Stimulated activated CD4-positive, alpha-beta T cell treated with anti-CD3 and anti-CD28 coated beads, Interleukin-15, amount 100 ng/mL, for 1 hour (primary cell): ENCODE measurements at regions not wholly inside any gene's neighbourhood (a gene's known extent, or its start where the extent isn't known, plus 50 kb on each side); places are given as distances from the start of the nearest gene placed in this dataset.
"Not testable (repeated sequence)": the region's sequence is repeated elsewhere in the genome, so short reads cannot be mapped to it uniquely, and the experiment has no call there.

ENCODE experiments used
- DNase-seq, 2 donors: peaks; one replicate each; pipeline ENCODE4 v3.0.0-alpha.2; 2020; ENCODE audit warnings: low read depth in 1 of 2, low spot score in 1 of 2

DNA sequence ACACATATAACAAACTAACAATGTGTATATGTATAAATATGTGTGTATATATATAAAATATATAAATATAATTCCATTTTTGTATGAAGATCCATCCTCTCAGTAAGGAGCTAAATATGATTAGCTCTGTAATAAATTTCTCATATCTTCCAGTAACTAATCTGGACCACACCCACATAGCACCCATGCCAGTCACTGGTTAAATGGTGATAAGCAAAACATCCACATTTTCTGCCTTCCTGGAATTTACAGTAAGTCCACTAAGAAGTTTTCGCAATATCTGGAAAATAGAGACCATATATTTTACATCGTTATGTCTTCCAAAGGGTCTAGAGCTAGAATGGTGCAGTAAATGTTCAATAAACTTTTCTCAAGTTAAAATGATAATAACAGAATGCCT lies 151.5 kb upstream of the STMND1 start:
- DNase-seq: no peak

DNA sequence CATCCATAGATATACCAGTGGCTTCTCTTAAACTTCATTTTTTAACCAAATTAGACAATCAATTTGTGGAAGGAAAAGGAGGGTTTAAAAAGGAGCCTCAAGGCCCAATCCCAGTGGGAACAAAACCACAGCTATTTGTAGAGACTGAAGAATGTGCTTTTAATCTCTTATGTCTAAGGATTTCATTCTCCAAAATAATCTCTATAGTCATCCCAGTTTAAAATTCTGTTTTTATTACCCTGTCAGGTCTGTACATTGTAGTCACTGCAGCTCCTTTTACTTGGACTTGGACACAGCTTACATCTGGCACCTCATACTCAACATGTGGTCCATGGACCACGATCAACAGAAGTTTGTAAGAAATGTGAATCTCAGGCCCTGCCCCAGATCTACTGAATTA lies 152.1 kb upstream of the STMND1 start:
- no peak for DNase-seq

DNA sequence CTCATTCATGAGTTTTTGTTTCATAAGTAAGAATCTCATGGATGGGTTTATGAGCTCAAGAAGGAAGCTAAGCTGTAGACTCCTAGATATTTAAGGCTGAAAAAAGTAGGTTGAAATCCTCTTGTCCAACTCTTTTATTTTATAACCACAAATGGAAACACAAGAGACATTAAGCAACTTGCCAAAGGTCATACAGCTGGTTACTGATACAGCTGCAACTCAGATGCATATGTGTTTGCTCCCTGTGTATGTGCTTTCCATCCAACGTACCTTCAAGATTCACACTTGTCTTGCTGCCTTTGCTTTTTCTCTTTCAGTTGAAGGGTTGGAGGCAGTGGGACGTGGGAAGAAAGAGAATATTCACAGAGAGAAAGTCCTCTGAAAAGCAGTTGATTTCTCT lies 153.5 kb upstream of the STMND1 start:
- no peak for DNase-seq

DNA sequence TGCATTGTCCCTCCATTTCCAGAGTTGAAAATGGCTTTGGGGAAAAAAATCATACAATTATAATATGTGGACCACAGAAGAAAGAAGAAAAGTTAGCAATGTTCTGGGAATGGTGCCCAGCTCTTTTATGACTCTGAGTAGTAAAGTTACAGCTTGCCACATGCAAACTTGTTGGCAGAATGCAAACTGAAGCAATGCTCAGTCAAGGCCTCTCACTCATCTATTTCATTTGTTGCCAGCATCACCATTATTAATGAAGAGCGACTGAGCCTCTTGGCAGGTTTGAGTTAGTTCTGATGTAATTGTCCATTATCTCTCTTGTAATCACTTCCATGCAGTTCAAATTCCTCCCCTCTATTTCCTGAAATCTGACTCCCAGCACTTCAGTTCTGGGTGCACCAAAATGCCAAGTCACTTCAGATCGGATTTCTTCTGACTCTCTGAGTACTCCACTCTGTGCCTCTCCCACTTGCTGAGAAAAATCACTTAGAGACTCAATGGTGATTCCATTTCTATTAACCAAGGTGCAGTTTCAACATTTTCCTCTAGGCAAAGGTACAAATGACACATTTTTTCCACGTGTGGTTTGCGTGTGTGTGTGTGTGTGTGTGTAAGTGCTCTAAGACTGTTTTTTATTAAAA lies 154.4 kb upstream of the STMND1 start:
- no peak for DNase-seq

DNA sequence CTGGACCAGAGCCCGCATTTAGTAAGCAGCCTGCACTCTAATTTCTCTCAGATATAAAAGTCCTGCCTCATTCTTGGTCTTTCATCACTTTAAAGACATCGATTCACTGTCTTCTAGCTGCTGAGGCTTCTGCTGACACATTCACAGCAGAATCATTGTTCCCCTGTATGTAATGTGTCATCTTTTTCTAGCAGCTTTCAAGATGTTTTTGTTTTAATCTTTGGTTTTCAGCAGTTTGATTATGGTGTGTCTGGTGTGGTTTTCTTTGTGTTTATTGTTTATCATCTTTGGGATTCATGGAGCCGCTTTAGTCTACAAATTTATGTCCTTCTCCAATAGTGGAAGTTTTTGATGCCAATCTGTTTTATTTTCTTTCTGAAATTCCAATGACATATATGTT lies 157.3 kb upstream of the STMND1 start:
- no peak for DNase-seq

DNA sequence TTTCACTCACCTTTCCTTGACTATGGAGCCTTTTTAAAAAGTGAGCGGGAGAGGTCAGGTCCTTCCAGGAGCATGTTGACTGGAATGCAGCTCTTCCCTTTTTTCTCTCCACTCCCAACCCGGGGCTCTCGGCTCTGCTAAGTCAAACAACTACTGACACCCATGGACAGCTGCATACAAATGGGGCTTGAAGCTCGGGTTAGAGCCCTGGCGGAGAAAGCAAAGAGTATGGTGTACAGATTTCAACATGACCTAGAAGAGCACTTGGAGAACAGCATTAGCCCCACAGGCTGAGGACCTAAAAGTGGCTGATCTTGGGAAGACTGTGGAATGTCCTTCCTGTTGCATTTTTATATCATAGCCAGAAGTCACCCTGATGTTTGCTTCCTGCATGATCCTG lies 162.0 kb upstream of the STMND1 start:
- DNase-seq: no peak

DNA sequence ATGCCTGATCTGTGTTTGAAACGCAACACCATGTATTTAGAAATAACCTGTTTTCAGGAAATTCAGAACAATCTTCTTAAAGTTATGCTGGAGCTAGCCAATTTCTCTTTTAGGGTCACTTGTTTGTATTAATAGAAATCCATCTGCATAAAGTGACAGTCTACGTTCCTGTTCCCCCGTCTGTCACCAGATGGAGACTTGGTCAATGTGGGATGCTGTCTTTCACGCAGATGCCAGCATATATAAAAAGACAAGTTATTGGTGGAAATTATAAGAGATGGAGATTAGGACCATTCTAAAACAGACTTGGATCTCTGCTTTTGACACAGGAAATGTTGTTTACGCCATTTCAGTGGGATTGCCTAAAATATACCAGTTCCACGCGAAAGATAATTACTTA lies 162.5 kb upstream of the STMND1 start:
- no peak for DNase-seq

DNA sequence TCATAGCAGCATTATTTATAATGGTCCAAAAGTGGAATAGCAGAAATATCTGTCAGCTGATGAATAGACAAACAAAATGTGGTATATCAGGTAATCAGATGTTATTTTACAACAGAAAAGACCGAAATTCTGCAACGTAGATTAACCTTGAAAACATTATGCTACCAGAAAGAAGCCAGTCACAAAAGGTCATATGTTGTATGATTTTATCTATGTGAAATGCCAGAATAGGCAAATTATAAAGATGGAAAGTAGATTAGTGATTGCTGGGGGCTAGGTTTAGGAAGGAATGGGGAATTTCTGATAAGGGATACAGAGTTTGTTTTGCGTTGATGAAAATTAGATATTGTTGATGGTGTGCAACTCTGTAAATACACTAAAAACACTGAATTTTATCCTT lies 165.0 kb upstream of the STMND1 start:
- no peak for DNase-seq

DNA sequence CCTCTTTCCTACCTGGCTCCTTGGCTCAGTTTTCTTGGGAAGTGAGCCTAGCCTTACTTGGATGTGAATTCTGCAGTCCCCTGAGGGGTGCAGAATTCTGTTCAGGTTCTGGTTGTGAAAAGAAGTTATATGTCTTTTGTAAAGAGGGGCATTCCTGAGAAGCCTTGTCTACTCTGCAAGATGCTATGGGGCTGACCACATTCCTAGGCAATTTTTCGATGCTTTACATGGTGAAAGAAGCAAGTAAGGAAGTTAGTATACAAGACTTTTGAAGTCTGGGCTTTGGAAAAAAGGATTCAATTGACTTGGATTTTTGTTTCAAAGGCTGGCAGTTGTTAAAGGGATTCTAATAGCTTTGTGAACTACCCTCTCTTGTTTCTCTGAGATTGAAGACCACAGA lies 167.9 kb upstream of the STMND1 start:
- DNase-seq: no peak

DNA sequence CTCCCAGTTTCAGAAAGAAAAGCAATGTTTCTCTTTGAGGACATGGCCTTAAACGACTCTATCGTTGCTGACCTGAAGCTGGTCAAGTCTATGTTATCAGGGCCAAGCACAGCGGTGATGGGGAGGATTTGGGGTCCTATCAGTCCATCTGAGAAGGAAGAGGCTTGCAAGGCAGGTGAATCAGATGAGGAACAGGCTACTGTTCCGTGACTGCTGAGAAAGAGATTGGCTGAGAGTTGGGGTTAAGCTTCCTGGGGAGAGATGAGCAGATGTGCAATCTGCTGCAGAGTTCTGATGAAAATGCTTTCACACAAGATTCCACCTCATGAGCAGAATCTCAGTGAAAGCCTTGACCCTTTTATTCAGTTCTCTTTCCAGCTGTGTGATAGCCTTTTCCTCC lies 168.3 kb upstream of the STMND1 start:
- no peak for DNase-seq

DNA sequence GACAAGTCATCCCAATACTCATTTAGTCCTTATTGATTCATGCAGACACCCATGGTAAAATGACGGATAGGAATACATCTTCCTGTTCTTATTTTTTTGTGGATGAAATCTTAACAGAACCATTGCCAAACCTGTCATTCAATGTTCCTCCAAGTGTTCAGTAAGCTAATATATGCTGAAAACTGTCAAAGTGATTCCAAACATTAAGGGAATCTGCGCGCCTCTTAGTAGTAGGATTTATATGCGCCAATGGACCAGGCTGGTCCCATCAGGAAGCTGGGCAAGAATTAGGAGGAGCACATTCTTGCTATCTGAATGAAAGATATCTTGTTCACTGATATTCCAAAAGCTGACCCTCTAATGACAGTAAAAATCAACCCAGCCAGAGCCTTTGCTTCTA lies 168.9 kb upstream of the STMND1 start:
- no peak for DNase-seq

DNA sequence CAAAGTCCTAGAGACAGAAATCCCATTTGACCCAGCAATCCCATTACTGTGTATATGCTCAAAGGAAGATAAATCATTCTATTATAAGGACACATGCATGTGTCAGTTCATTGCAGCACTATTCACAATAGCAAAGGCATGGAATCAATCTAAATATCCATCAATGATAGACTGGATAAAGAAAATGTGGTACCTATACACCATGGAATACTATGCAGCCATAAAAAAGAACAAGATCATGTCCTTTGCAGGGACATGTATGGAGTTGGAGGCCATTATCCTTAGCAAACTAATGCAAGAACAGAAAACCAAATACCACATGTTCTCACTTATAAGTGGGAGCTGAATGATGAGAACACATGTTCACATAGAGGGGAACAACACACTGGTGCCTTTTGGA lies 169.8 kb upstream of the ATXN1 start:
- DNase-seq: not testable (repeated sequence)

DNA sequence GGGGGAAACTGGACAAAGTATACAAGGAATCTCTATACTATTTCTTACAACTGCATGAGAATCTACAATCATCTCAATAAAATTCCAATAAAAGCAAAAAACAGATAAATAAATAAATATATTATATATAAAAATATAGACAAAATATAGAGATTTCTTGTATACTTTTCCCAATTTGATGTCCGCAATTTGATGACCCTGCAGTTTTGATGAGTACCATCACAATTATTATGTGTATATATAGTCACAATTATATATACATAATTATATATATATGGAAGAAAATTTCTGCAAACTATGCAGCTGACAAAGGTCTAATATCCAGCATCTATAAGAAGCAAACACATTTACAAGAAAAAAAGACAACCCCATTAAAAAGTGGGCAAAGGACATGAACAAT lies 169.2 kb upstream of the ATXN1 start:
- no peak for DNase-seq

DNA sequence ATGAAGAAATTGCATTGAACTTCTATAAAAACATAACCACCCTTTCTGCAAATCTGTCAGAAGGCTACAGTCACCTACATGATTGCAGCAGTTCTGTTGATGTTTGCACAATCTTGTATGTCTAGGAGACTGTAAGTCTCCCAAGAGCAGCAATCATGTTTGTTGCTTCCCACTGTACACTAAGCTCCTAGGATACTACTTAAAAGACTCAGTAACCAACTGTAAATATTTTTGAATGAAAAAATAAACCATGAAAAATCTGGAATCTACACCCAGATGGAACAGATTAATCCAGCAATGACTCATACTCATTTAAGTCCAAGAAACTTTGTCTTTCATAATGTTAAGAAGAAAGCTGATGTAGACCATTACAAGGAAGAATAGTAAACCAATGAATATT lies 168.5 kb upstream of the ATXN1 start:
- no peak for DNase-seq

DNA sequence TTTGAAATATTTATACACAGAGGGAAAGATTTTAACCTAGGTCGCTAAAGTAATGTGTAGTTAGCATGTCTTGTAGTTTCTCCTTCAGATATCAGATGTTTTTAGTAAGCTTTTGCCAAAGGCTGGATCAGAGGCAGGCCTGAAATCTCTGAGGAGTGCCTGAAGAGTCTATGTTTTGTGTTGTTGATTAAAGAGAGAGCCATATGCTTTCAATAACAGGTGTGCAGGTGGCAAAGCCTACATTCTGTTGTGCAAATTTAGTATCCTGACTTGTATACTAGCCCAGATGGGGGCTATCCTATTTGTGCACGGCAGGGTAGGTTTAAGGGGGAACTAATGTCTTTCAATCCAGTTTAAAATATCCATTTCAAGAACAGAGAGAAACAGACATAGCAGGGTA lies 167.1 kb upstream of the ATXN1 start:
- no peak for DNase-seq

DNA sequence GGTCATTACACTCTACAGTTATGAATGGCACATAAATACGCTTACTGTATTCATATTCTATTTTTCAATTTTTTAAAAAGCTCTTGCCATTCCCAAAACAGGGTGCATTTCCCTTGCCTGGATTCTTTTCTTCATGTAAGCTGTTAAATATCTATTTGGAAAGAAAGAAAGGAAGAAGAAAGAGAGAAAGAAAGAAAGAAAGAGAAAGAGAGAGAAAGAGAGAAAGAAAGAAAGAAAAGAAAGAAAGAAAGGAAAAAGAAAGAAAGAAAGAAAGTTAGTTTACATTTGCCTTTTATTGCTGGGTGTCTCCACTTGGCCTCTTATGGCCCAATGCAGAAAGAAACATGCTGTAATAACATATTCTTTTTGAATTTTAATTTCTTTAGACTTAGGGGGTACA lies 165.9 kb upstream of the ATXN1 start:
- DNase-seq: no peak

DNA sequence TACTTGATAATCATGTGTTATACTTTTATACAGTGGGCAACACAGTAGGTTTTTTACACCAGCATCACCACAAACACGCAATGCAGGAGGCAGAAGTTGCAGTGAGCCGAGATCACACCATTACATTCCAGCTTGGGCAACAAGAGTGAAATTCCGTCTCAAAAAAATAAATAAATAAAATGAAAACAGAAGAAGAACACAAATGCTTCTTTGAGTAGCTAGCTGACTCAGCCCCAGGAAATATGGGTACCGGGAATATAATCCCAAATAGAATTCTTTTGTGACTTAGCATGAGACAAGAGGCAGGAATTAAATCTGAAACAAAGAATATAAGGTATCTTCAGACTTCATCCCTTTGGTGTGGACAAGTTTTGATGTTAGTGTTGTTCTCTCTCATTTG lies 164.2 kb upstream of the ATXN1 start:
- DNase-seq: no peak

DNA sequence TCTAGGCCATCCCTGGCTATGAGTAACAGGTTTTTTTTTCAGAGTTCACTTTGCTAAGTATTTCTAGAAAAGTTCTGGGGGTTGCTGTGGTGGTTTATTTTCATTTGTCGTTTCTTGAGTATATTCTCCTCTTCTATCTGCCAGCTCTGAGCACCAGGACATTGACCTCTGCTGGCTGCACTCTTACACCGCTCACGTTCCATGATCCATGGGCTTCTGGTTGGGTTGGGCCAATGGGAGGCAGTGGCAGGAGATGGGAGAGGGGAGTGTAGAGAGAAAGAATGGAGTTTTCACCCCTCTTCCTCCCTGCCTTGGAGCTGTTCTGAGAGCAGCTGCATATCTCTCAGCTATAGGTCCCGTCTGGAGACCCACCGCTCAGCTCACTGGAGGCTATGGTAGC lies 161.0 kb upstream of the ATXN1 start:
- no peak for DNase-seq

DNA sequence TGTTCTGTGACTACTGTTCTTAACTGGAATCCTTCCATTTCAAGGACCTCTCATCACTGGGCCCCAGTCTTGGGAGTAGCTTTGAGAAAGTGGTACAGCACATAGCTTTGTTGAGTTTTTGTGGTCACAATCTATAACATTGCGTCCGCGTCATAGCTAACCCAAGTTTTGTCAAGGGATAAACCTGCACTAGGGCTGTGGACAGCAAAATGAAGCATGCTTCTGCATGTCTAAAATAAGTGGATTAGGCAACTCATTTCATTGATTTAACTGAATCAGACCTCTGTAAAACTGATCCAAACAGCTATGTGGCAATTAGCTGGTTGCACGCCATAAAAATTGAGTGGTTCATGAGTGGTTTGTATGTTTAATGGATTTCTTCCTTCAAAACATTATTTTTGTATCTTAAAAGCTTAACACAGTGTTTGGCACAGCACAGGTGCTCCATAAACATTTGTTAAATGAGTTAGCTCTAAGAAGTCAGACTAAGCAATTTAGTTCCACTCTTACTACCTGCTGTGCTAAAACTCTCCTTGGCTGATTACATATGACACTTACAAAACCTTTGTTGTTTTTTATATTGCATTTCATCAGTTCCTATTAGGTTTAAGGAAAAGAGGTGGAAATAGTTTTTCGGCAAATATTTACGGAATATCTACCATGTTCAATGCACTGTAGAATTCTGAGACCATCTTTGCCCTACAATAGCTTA lies 160.3 kb upstream of the ATXN1 start:
- DNase-seq: no peak

DNA sequence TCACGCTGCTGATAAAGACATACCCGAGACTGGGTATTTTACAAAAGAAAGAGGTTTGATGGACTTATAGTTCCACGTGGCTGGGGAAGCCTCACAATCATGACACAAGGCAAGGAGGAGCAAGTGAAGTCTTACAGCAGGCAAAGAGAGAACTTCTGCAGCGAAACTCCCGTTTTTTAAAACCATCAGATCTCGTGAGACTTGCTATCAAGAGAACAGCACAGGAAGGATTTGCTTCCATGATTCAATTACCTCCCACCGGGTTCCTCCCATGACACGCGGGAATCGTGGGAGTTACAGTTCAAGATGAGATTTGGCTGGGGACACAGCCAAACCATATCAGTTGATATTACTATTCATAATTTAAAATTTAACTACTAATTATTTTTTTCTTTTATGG lies 157.3 kb upstream of the ATXN1 start:
- DNase-seq: no peak

DNA sequence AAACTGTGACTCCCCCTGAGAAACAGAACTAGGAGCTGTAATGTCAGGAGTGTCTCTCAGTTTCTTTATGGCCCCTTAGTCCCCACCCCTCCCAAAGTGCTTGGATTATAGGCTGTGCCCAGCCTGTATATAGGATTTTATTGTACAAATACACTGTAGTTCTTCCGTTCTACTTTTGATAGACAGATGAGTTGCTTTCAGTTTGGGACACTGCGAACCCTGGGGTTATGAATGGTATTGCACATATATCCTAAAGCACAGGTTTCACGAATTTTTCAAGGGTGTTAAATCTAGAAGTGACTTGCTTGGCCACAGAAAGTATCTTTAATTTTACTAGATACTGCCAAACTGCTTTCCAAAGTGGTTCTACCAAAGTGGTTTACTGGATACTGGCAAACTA lies 152.9 kb upstream of the ATXN1 start:
- no peak for DNase-seq

DNA sequence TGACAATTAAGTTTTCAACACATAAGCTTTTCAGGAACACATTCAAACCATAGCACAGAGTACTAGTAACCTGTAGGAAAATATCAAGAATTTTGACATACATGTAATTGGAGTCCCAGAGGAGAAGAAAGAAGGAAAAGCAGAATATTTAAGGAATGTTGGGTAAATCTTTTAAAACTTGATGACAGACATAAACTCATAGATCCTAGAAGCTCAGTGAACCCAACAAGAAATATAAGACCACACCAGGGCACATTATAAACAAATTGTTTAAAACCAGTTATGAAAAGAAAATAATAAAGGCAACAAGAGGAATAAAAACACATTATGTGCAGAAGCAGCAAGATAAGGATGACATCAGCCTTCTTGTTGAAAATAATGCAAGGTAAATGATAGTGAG lies 151.5 kb upstream of the ATXN1 start:
- DNase-seq: no peak

DNA sequence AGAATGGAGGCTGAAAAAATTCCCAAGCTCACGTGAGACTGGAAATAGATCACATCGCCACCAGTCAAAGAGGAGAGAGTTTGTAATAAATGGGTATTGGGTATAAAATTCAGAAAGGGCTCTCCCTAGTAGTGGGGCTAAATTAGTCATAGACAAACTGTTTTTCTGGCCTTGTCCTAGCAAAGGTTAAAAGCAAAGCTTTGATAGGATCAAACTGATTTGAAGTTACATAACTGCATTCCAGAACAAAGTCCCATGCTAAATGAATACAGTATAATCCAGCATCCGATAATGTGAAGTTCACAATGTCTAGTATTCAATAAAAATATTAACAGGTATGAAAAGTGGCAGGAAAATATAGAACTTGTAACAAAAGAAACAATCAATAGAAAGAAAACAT lies 149.8 kb upstream of the ATXN1 start:
- no peak for DNase-seq
